ENCODE measurements at regions not wholly inside any gene's neighbourhood (a gene's known extent, or its start where the extent isn't known, plus 50 kb on each side); places are given as distances from the start of the nearest gene placed in this dataset.

GRCh38 chr12:83954956-83955601 lies 957.5 kb downstream of the SLC6A15 start:
- TF ChIP-seq SMC3 (IDR thresholded peaks at IDR 0.05; ENCODE audit: low read depth, low read length) = no peak
- no peak for TF ChIP-seq CTCF (conservative IDR thresholded peaks at IDR 0.05; ENCODE audit: low read depth, low read length)
- no peak for TF ChIP-seq MAZ (IDR thresholded peaks at IDR 0.05; ENCODE audit: borderline replicate concordance, low read depth, low read length)
- TF ChIP-seq RAD21 (IDR thresholded peaks at IDR 0.05; ENCODE audit: low read length) = no peak
- TF ChIP-seq ELK1 (IDR thresholded peaks at IDR 0.05; ENCODE audit: borderline replicate concordance, low read depth, low read length) = no peak
- TF ChIP-seq RFX5 (IDR thresholded peaks at IDR 0.05; ENCODE audit: low read depth, low read length) = no peak
- no peak for TF ChIP-seq USF2 (IDR thresholded peaks at IDR 0.05; ENCODE audit: low read depth, low read length)
- TF ChIP-seq POLR2A (IDR thresholded peaks at IDR 0.05; ENCODE audit: low read depth, low read length) = no peak
- TF ChIP-seq BHLHE40 (IDR thresholded peaks at IDR 0.05; ENCODE audit: low read depth, low read length) = no peak
- no peak for TF ChIP-seq MXI1 (IDR thresholded peaks at IDR 0.05; ENCODE audit: borderline replicate concordance, low read depth, low read length)
- no peak for TF ChIP-seq CEBPB (IDR thresholded peaks at IDR 0.05; ENCODE audit: low read depth, low read length)
- TF ChIP-seq NFE2L2 (IDR thresholded peaks at IDR 0.05; ENCODE audit: low read depth, low read length) = no peak
- TF ChIP-seq RCOR1 (IDR thresholded peaks at IDR 0.05; ENCODE audit: insufficient replicate concordance, low read length) = no peak
- no peak for TF ChIP-seq CHD1 (IDR thresholded peaks at IDR 0.05; ENCODE audit: low read depth, low read length)

All from IMR-90 (cell line).